Psoas muscle (tissue), 7 donors: ENCODE measurements at regions not wholly inside any gene's neighbourhood (a gene's known extent, or its start where the extent isn't known, plus 50 kb on each side); places are given as distances from the start of the nearest gene placed in this dataset.
A peak's percentile ranks its signal among the peaks of the same experiment; 100 is the strongest.

Source experiments
- ATAC-seq, 4 donors: fragments of 200-7000 bp; cut with Tn5 transposase; one replicate each; pipeline ENCODE4 v1.9.1; 2020; ENCODE audit warnings: moderate library complexity in 3 of 4, mild to moderate bottlenecking in 2 of 4
- DNase-seq, 2 donors: peaks; one replicate each; pipeline ENCODE4 v3.0.0-alpha.2; 2020
- H3K27ac ChIP-seq: fragments of 200-600 bp; one replicate; pipeline ENCODE4 v1.8.0; 2022
- H3K27me3 ChIP-seq, 3 donors: fragments of 200-600 bp in 1 of 3; one replicate each; pipeline versions ENCODE4 v1.6.1 to v1.8.0; 2013 to 2022; ENCODE audit warnings: low read length in 2 of 3, mild to moderate bottlenecking in 2 of 3, moderate library complexity in 1 of 3; ENCODE audit not compliant: insufficient read depth in 3 of 3
- H3K36me3 ChIP-seq, 2 donors: fragments of 200-600 bp in 1 of 2; one replicate each; pipeline versions ENCODE4 v1.6.1 to v1.8.0; 2013 to 2022; ENCODE audit warnings: low read depth in 1 of 2, mild to moderate bottlenecking in 1 of 2, moderate library complexity in 1 of 2; ENCODE audit not compliant: insufficient read depth in 1 of 2
- H3K4me1 ChIP-seq: fragments of 200-600 bp; one replicate; pipeline ENCODE4 v1.8.0; 2022
- H3K4me3 ChIP-seq: fragments of 200-600 bp; one replicate; pipeline ENCODE4 v1.8.0; 2022; ENCODE audit warnings: mild to moderate bottlenecking
- H3K9me3 ChIP-seq: fragments of 200-600 bp; one replicate; pipeline ENCODE4 v1.8.0; 2022
- CTCF ChIP-seq: fragments of 200-600 bp; IDR thresholded peaks from one replicate; pipeline ENCODE4 v1.8.0; 2022; ENCODE audit warnings: antibody characterized with exemption
- whole genome bisulfite sequencing, 3 donors: extraction: QIAGEN DNeasy Blood & Tissue Kit; methylation state at CpG; one replicate each; pipeline versions ENCODE4 v1.1.6 to v1.1.7; 2013; 5-methylcytosine and 5-hydroxymethylcytosine counted together
- intact Hi-C, 2 donors: fragments of 100-400 bp; cut with DNase I; formaldehyde crosslinking; loops; one replicate each; pipeline versions ENCODE4 v1.11.0 to v1.14.2; 2022
- donor health status: healthy with polysubstance abuse.
- donor health status: DM: no; HTN: no; CAD: no; lungs with moderate emphysema.
- donor health status: Bipolar disorder and iron deficiency.
- donor health status: healthy.
- donor health status: DM: yes; HTN: yes; CAD: no.
- donor health status: DM: no; HTN: no; CAD: no.
- donor health status: DM: yes; HTN: yes; CAD: no.

DNA sequence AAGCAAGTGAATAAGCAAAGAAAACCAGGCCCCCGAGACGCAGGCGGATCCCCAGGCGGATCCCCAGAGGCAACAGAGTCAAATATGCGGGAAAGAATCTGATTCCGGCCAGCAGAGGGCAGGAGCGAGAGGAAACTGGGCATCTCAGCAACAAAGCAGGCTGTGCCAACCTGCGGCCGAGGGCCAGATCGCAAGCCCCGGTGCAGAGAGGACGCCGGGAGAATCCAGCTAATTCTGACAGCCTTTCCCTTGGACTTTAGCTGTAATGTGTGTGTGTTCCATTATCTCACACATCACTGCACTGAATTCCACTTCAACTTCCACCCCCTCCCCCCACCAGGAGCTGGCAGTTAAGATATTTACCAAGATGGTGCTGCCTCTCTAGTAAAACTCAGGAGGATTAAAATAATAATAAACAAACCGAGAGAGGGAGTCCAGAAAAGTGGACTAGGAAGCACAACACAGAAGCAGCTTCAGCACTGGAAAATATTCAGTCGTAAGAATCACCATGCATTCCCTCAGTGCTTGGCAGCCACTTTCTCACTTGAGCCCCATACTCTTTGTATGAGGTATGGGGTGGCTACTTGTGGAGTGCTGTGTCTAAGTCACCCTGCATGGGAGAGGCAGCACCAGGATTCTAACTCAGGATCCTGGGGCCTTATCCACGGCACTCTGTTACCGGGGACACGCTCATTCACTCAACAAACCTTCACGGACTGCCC is 66.2 kb upstream of the SNX9 start:
- TF ChIP-seq CTCF, result peak; percentile 78
- H3K4me1 ChIP-seq, result peaks cover 9% of the 10 kb centered on the region
- H3K27me3 ChIP-seq, result no peaks in the 10 kb centered on the region
- peak; percentile 86 to 97 (median 92) for ATAC-seq
- WGBS, 3 donors, result 22 to 27% (median 23%) methylated on average over 19 of the region's 19 CpGs
- H3K9me3 ChIP-seq, result no peaks in the 10 kb centered on the region
- no peaks in the 10 kb centered on the region for H3K36me3 ChIP-seq
- intact Hi-C loops, result loop anchor here (2.0 to 10.0 kb wide), 3 partner anchors 65 to 318 kb away; partner anchors contain the start of gene SNX9 (in 1 of the 2)
- H3K4me3 ChIP-seq, result peak overlapping the region; percentile 37
- DNase-seq, result peak; percentile 89 to 92
- no peak overlapping the region for H3K27ac ChIP-seq

GRCh38 chr6:157757430-157758403 is 65.3 kb upstream of the SNX9 start:
- no peak for TF ChIP-seq CTCF
- H3K4me1 ChIP-seq, result peaks cover 9% of the 10 kb centered on the region
- DNase-seq (no peak), ATAC-seq (no peak)
- intact Hi-C loops, result loop anchor here (2.0 to 10.0 kb wide), 3 partner anchors 65 to 317 kb away; partner anchors contain the start of gene SNX9 (in 1 of the 2)
- no peaks in the 10 kb centered on the region for H3K36me3 ChIP-seq
- no peak overlapping the region for H3K4me3 ChIP-seq
- no peaks in the 10 kb centered on the region for H3K9me3 ChIP-seq
- 81 to 87% (median 85%) methylated on average over 7 of the region's 7 CpGs for WGBS, 3 donors
- no peak overlapping the region for H3K27ac ChIP-seq
- no peaks in the 10 kb centered on the region for H3K27me3 ChIP-seq

DNA sequence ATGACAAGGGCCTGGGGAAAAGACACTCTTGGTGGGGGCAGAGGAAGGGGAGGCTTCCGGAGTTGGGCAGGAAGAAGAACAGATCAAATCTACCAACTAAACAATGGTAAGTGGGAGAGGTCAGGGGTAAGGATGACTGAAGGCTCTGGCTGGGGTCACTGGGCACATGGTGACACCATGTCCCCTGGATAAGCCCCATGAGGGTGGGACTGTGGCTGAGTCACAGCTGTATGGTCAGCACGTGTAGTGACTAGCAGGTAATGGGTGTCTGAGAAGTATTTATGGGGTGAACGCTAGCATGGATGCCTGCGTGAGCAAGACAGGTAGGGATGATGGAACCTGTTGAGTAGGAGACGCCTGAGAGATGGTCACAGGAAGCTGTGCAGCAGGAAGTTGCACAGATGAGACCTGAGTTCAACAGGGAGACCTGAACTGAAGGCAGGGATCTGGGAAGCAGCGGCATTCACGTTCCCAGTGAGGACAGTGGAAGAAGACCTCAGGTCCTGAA is 64.5 kb upstream of the SNX9 start:
- intact Hi-C loops, result loop anchor here in 1 of 2 donors (5.0 to 10.0 kb wide), 2 partner anchors 64 to 316 kb away; partner anchors contain the start of gene SNX9
- Histone ChIP-seq H3K36me3 (no peaks in the 10 kb centered on the region), H3K27me3 (no peaks in the 10 kb centered on the region), H3K4me3 (no peak overlapping the region), H3K4me1 (peaks cover 17% of the 10 kb centered on the region), H3K9me3 (no peaks in the 10 kb centered on the region), H3K27ac (no peak overlapping the region)
- TF ChIP-seq CTCF, result no peak
- DNase-seq (no peak), ATAC-seq (no peak)
- 83 to 89% (median 85%) methylated on average over 7 of the region's 7 CpGs for WGBS, 3 donors

- intact Hi-C loops, result loop anchor here in 1 of 2 donors (5.0 to 10.0 kb wide), 2 partner anchors 63 to 316 kb away; partner anchors contain the start of gene SNX9
- Histone ChIP-seq H3K27me3 (no peaks in the 10 kb centered on the region), H3K9me3 (no peaks in the 10 kb centered on the region), H3K4me3 (no peak overlapping the region), H3K4me1 (peaks cover 21% of the 10 kb centered on the region), H3K27ac (no peak overlapping the region), H3K36me3 (no peaks in the 10 kb centered on the region)
- TF ChIP-seq CTCF, result no peak
- no peak for ATAC-seq
- 84 to 95% (median 90%) methylated on average over 4 of the region's 4 CpGs for WGBS, 3 donors
- DNase-seq, result no peak
Measured at GRCh38 chr6:157759028-157759427, 64.0 kb upstream of the SNX9 start.
